ENCODE measurements at regions not wholly inside any gene's neighbourhood (a gene's known extent, or its start where the extent isn't known, plus 50 kb on each side); places are given as distances from the start of the nearest gene placed in this dataset.

- WGBS (ENCODE audit: missing lambda C conversion rate) = 32% methylated on average over 1 of the region's 1 CpG
- Histone ChIP-seq H3K4me2 (no peak overlapping the region), H3K4me3 (no peak overlapping the region), H3K9me3 (no peaks in the 10 kb centered on the region; the same call in 2 of the 3 replicates), H3K27ac (no peak overlapping the region), H3K4me1 (no peaks in the 10 kb centered on the region)
- CTCF ChIA-PET = no interaction called here
- POLR2A ChIA-PET = no interaction called here
- no peak for TF ChIP-seq CTCF (IDR thresholded peaks at IDR 0.05)
- no peak for TF ChIP-seq RNF2 (IDR thresholded peaks at IDR 0.05; ENCODE audit: borderline replicate concordance, low read depth)
- no peak for TF ChIP-seq SREBF2 (IDR thresholded peaks at IDR 0.05)
- TF ChIP-seq EHF (CRISPR knock-in tag; IDR thresholded peaks at IDR 0.05) = no peak
- TF ChIP-seq SMC3 (IDR thresholded peaks at IDR 0.05) = no peak
- no peak for TF ChIP-seq EHMT2 (IDR thresholded peaks at IDR 0.05; ENCODE audit: low read depth)
- TF ChIP-seq MAX (IDR thresholded peaks at IDR 0.05) = no peak
- no peak for TF ChIP-seq RARB (CRISPR knock-in tag; IDR thresholded peaks at IDR 0.05)
- TF ChIP-seq CHD4 (IDR thresholded peaks at IDR 0.05; ENCODE audit: borderline replicate concordance) = no peak
- no peak for TF ChIP-seq MAFK (IDR thresholded peaks at IDR 0.05; ENCODE audit: partially characterized antibody)
- no peak for TF ChIP-seq CBX8 (IDR thresholded peaks at IDR 0.05)
- no peak for TF ChIP-seq ZFP36 (IDR thresholded peaks at IDR 0.05; ENCODE audit: borderline replicate concordance, partially characterized antibody)
- TF ChIP-seq POLR2AphosphoS2 (conservative IDR thresholded peaks at IDR 0.05; ENCODE audit: low read length) = no peak
- no peak for TF ChIP-seq HES2 (IDR thresholded peaks at IDR 0.05)
- TF ChIP-seq KDM5A (IDR thresholded peaks at IDR 0.05) = no peak
- no peak for TF ChIP-seq CEBPB (IDR thresholded peaks at IDR 0.05)
- no peak for TF ChIP-seq NFE2L2 (conservative IDR thresholded peaks at IDR 0.05; ENCODE audit: low read length)
- DNase-seq (ENCODE audit: low read depth in 1 of 2, low spot score in 1 of 2) = no peak
- no peak for FAIRE-seq
- ATAC-seq = no peak
These were observed 333.9 kb upstream of the TLE4 start for GRCh38 chr9:79237861-79238260.

GRCh38 chr9:79240774-79241173, 331.0 kb upstream of the TLE4 start:
- ATAC-seq (no peak), DNase-seq (ENCODE audit: low read depth in 1 of 2, low spot score in 1 of 2) (no peak), FAIRE-seq (no peak)
- Histone ChIP-seq H3K4me3 (no peak overlapping the region), H3K27ac (no peak overlapping the region), H3K9me3 (no peaks in the 10 kb centered on the region), H3K4me1 (no peaks in the 10 kb centered on the region), H3K4me2 (no peak overlapping the region)
- WGBS (ENCODE audit: missing lambda C conversion rate) = 87% methylated on average over 3 of the region's 3 CpGs
- ChIA-PET CTCF (no interaction called here), POLR2A (no interaction called here)
- TF ChIP-seq HES2 (IDR thresholded peaks at IDR 0.05) (no peak), HEYL (CRISPR knock-in tag; IDR thresholded peaks at IDR 0.05) (no peak), RCOR1 (IDR thresholded peaks at IDR 0.05; ENCODE audit: low read depth, low read length) (no peak), HDAC2 (IDR thresholded peaks at IDR 0.05) (no peak), CEBPB (IDR thresholded peaks at IDR 0.05) (no peak), RAD21 (conservative IDR thresholded peaks at IDR 0.05 in 1 of 2, IDR thresholded peaks at IDR 0.05 in 1 of 2) (no peak), ATOH8 (CRISPR knock-in tag; IDR thresholded peaks at IDR 0.05; ENCODE audit: low read depth) (no peak), NFE2L2 (conservative IDR thresholded peaks at IDR 0.05; ENCODE audit: low read length) (no peak), RNF2 (IDR thresholded peaks at IDR 0.05; ENCODE audit: borderline replicate concordance, low read depth) (no peak), CBX8 (IDR thresholded peaks at IDR 0.05) (no peak), BCL3 (IDR thresholded peaks at IDR 0.05) (no peak), ESRRA (IDR thresholded peaks at IDR 0.05; ENCODE audit: borderline replicate concordance, low read length) (no peak), KDM1A (IDR thresholded peaks at IDR 0.05; ENCODE audit: low read depth) (no peak)
